ENCODE measurements at regions not wholly inside any gene's neighbourhood (a gene's known extent, or its start where the extent isn't known, plus 50 kb on each side); places are given as distances from the start of the nearest gene placed in this dataset.

- TF ChIP-seq CTCF (conservative IDR thresholded peaks at IDR 0.05 in 1 of 2, IDR thresholded peaks at IDR 0.05 in 1 of 2; ENCODE audit: low read depth in 1 of 2, low read length in 2 of 2) (no peak), EZH2 (IDR thresholded peaks at IDR 0.05; ENCODE audit: low read length, missing control alignments) (no peak)
These were observed 309.8 kb upstream of the COL3A1 start for GRCh38 chr2:188664416-188664815.
